ENCODE measurements at regions not wholly inside any gene's neighbourhood (a gene's known extent, or its start where the extent isn't known, plus 50 kb on each side); places are given as distances from the start of the nearest gene placed in this dataset.
"Not testable (repeated sequence)": the region's sequence is repeated elsewhere in the genome, so short reads cannot be mapped to it uniquely, and the experiment has no call there.

GRCh38 chr4:132351606-132352005 is 797.5 kb upstream of the PCDH10 start:
- DNase-seq (ENCODE audit: low spot score), result not testable (repeated sequence)

GRCh38 chr4:132382243-132382642 is 766.9 kb upstream of the PCDH10 start:
- DNase-seq (ENCODE audit: low spot score), result no peak

DNA sequence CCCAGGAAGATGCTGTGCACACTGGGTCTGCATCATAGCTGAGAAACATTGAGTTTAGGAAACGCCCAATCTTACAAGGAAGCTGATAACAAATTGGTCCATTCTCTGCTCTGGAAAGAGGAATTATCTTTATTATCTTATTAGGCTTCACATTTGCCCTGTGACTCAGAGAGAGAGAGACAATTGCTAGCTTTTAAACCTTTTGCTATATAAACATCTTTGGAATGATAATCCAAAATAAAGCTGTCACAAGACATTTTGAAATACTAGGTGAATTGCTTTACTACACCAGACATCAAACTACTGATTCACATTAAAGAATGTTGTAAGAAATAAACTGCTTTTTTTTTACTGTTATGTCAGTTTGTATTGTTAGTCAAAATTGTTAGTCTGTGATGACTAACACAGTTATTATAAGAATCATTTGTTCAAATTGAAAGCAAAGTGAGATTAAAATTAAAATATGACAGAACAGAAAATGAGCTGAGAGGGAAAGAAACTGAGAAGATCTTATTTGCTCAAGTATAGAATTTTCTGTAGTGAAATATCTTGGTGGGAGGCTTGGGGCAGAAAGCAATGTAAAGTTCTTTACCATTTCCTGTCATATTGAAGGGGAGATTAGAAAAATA is 765.4 kb upstream of the PCDH10 start:
- DNase-seq (ENCODE audit: low spot score), result no peak

DNA sequence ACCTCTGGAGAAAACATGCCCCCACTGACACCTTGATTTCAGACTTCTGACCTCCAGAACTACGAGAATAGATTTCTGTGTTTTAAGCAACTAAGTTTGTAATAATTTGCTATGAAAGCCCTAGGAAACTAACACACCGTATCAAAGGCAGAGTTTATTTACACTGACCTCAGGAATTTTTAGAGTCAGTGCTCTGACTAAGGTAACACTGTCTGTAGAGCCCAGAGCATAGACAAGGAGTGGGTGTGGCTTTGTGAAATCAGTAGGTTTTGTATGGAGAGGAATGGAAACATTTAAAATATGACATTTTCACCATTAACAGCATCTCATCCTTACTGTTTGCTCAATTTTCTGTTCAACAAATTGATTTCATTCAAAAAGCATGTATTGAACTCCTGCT is 764.4 kb upstream of the PCDH10 start:
- DNase-seq (ENCODE audit: low spot score), result no peak

DNA sequence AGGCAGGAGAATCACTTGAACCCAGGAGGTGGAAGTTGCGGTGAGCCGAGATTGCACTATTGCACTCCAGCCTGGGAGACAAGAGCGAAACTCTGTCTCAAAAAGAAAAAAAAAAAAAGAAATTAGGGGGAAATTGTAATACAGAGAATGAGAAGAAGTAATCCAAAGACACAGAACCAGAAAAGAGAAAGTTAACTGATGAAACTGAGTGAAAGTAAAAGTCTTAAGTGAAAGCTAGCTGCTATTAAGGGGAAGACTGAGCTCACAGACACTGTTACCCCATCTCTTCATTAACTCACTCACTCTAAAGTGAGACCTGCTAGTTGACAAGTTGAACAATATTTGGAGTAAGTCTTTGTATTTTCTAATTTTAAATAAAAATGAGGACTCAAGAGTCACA is 763.0 kb upstream of the PCDH10 start:
- DNase-seq (ENCODE audit: low spot score), result no peak

DNA sequence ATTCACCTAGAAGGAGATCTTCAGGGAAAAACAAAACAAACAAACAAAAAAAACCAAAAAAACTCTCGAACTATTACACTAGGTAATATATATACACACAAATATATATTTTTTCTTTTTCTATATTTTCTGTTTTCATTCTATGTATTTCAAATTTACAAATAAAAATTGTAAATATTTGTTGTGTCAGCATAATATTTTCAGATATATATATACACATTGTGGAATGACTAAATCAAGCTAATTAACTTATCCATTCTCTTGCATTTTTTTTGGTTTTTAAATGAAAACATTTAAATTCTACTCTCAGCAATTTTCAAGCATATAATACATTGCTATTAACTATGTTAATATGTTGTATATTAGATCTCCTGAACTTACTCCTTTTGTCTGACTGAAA is 762.0 kb upstream of the PCDH10 start:
- DNase-seq (ENCODE audit: low spot score), result no peak

- no peak for DNase-seq (ENCODE audit: low spot score)
These were observed 753.5 kb upstream of the PCDH10 start for GRCh38 chr4:132395561-132395960.

- no peak for DNase-seq (ENCODE audit: low spot score)
These were observed 752.5 kb upstream of the PCDH10 start for GRCh38 chr4:132396636-132397035.

GRCh38 chr4:132417220-132417619 is 731.9 kb upstream of the PCDH10 start:
- DNase-seq (ENCODE audit: low spot score), result no peak

- no peak for DNase-seq (ENCODE audit: low spot score)
These were observed 722.0 kb upstream of the PCDH10 start for GRCh38 chr4:132427125-132427524.

GRCh38 chr4:132437117-132437516 is 712.0 kb upstream of the PCDH10 start:
- DNase-seq (ENCODE audit: low spot score), result no peak

DNA sequence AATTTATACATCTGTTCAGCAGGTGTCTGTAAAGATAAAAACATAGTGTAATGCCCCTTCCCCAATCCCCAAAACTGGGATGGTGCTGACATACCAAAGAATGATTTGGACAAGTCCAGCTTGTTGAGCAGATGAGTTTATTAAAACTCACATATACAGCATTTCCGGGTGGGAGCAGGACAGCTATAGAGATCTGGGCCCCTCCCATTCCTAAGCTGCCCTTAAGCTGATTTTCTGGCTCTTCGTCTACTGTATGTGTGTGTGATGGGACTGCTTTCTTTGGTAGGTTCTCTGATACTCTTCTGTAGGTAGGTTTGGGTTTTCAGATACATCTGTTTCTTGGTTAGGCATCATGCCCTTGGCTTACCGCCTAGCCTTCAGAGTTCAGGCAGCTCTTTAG is 703.7 kb upstream of the PCDH10 start:
- DNase-seq (ENCODE audit: low spot score), result no peak

GRCh38 chr4:132457987-132458386 is 691.1 kb upstream of the PCDH10 start:
- not testable (repeated sequence) for DNase-seq (ENCODE audit: low spot score)

DNA sequence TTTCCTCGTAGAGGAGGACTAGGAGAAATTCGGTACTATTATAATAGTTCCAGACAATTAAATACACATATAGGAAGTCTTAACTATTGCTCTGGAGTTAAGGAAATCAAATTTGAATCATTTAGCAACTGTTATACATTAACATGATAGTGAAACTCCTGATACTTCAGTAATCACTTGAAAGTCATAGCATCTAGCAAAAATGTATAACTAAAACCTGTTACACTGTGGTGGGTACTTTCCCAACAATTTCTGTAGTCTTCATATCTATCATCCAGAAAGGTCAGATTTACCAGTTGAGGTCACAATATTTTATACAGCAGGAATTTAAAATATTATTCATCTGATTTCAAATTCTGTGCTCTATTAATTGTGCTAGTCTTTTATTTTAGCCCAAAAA is 669.6 kb upstream of the PCDH10 start:
- no peak for DNase-seq (ENCODE audit: low spot score)

DNA sequence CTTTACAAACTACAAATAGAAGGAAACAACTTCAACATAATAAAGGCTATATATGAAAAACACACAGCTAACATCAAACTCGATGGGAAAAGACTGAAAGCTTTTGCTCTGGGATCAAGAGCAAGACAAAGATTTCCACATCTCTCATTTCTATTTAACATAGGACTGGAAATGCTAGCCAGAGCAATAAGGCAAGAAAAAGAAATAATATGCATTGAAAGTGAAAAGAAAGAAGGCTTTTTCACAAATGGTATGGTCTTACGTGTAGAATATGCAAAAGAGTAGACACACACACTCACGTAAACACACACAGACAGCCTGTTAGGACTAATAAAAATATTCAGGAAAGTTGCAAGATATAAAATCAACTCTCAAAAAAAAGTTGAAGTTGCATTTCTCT is 660.5 kb upstream of the PCDH10 start:
- no peak for DNase-seq (ENCODE audit: low spot score)

DNA sequence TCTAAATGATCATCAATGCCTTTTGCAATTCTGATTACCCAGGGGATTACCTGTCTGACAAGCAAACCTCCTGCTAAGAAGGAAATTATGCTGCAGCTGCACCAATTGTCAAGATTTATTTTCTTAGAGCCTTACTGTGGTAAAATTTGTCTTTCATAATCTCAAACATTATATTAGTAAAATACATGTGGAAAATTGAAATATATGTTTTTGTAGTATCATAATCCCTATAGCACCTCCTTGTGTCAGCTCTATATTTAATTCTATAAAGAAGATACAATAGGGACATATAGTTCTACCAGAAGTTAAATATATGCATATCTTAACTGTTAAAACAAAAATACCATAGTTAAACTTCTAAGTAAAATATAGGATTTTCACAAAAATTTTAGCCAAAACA is 655.6 kb upstream of the PCDH10 start:
- no peak for DNase-seq (ENCODE audit: low spot score)

- DNase-seq (ENCODE audit: low spot score), result not testable (repeated sequence)
These were observed 653.8 kb upstream of the PCDH10 start for GRCh38 chr4:132495267-132495812.

GRCh38 chr4:132498215-132498614 is 650.9 kb upstream of the PCDH10 start:
- no peak for DNase-seq (ENCODE audit: low spot score)

GRCh38 chr4:132502096-132502552 is 647.0 kb upstream of the PCDH10 start:
- no peak for DNase-seq (ENCODE audit: low spot score)

DNA sequence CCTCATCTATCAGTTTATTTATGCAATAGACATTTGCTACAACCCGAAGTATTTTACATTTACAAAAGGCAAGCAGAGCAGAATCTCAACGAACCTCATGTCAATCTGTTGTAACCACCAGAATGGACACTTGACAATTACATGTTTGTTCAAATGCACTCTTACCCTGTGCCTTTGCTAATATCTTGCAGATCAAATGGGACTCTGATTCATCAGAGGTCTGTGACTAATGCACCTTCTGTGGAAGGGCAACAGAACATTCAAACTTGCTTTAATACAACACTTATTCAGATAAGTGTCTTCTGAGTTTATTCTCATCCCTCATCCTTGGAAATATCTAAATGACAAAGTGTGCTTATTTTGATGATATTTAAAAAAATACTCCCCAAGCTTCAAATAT is 644.7 kb upstream of the PCDH10 start:
- no peak for DNase-seq (ENCODE audit: low spot score)

DNA sequence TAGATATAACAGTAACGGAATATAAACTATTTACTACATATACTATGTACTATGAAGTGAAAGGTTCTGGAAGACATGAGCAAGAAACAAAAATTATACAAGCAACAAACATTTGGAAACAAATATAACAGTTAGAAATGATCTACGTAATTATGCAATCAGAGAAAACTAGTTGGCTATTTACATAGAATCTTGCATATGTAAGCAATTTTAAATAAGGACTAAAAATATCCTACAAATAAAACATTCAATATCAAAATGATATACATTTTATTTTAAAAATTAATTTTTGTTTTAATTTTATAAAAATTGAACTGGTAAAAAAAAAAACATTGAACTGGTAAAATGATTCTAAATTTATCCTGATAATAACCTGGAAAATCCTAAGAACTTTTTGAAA is 642.5 kb upstream of the PCDH10 start:
- no peak for DNase-seq (ENCODE audit: low spot score)

DNA sequence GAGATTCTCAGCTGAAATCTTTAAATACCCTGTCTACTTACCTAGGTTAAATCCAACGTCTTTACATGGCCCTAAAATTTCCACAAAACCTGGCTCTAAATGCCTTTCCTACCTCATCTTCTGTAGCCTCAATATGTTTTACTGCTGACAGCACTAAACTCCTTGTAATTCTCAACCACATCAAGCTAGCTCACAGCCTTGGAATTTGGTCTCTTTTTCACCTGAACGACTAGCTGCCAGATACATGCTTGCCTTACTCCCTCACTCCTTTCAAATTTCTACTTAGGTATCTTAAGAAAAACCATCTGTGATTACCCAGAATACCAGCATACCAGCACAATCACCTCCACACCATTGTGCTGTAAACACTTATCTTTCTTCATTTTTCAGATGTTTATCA is 635.6 kb upstream of the PCDH10 start:
- DNase-seq (ENCODE audit: low spot score), result no peak

- DNase-seq (ENCODE audit: low spot score), result no peak
These were observed 622.4 kb upstream of the PCDH10 start for GRCh38 chr4:132526652-132527051.

DNA sequence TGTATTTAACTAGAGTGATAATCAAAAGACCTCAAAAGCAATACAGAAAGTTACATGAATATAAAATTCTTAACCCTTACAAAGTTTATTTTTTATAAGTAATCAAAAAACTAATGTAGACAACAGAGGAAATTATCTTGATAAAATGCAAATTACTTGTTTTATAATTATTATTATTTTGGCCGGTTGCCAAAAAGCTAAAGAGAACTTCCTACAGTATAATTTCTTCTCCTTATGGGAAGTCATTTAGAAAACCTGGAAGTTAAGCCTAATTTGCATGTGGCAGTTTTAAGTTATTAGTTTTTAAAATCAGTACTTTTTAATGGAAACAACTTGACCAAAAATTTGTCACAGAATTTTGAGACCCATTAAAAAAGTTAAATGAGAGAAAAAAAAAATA is 621.3 kb upstream of the PCDH10 start:
- no peak for DNase-seq (ENCODE audit: low spot score)

Data from umbilical cord (tissue), 1 donor.